Activated CD4-positive, alpha-beta T cell treated with anti-CD3 and anti-CD28 coated beads, Interleukin-2, amount 50 U/mL, for 48 hours (primary cell): ENCODE measurements at regions not wholly inside any gene's neighbourhood (a gene's known extent, or its start where the extent isn't known, plus 50 kb on each side); places are given as distances from the start of the nearest gene placed in this dataset.

Experiments used
- DNase-seq, 2 experiments: peaks; one replicate each; pipeline ENCODE4 v3.0.0-alpha.2; 2020

- DNase-seq, result no peak
These were observed 237.7 kb upstream of the CDH9 start for GRCh38 chr5:27276119-27276518.

GRCh38 chr5:27275345-27275744 is 237.0 kb upstream of the CDH9 start:
- DNase-seq, result no peak

- DNase-seq, result no peak
These were observed 231.4 kb upstream of the CDH9 start for GRCh38 chr5:27269766-27270165.

GRCh38 chr5:27267209-27267824 is 228.9 kb upstream of the CDH9 start:
- no peak for DNase-seq

- DNase-seq, result no peak
These were observed 227.8 kb upstream of the CDH9 start for GRCh38 chr5:27266184-27266583.

- no peak for DNase-seq
These were observed 219.3 kb upstream of the CDH9 start for GRCh38 chr5:27257696-27258095.

- no peak for DNase-seq
These were observed 214.5 kb upstream of the CDH9 start for GRCh38 chr5:27252911-27253310.

- DNase-seq, result no peak
These were observed 203.9 kb upstream of the CDH9 start for GRCh38 chr5:27242258-27242626.

- DNase-seq, result no peak
These were observed 203.3 kb upstream of the CDH9 start for GRCh38 chr5:27241564-27242257.

GRCh38 chr5:27240791-27241190 is 202.4 kb upstream of the CDH9 start:
- DNase-seq, result no peak

- DNase-seq, result no peak
These were observed 196.5 kb upstream of the CDH9 start for GRCh38 chr5:27234916-27235315.

GRCh38 chr5:27221410-27221809 is 183.0 kb upstream of the CDH9 start:
- no peak for DNase-seq

GRCh38 chr5:27220752-27221151 is 182.4 kb upstream of the CDH9 start:
- no peak for DNase-seq

GRCh38 chr5:27217977-27218376 is 179.6 kb upstream of the CDH9 start:
- no peak for DNase-seq

- no peak for DNase-seq
These were observed 179.0 kb upstream of the CDH9 start for GRCh38 chr5:27217155-27217956.

GRCh38 chr5:27216367-27216950 is 178.1 kb upstream of the CDH9 start:
- no peak for DNase-seq

GRCh38 chr5:27208051-27208450 is 169.7 kb upstream of the CDH9 start:
- DNase-seq, result no peak

- DNase-seq, result no peak
These were observed 153.6 kb upstream of the CDH9 start for GRCh38 chr5:27191786-27192510.

- DNase-seq, result no peak
These were observed 134.3 kb upstream of the CDH9 start for GRCh38 chr5:27172693-27173092.

- no peak for DNase-seq
These were observed 133.4 kb upstream of the CDH9 start for GRCh38 chr5:27171761-27172261.

- DNase-seq, result no peak
These were observed 120.4 kb upstream of the CDH9 start for GRCh38 chr5:27158775-27159174.

- DNase-seq, result no peak
These were observed 119.8 kb upstream of the CDH9 start for GRCh38 chr5:27158171-27158570.

- no peak for DNase-seq
These were observed 106.1 kb upstream of the CDH9 start for GRCh38 chr5:27144456-27144855.
